Right lobe of liver (tissue), 6 donors: ENCODE measurements at regions not wholly inside any gene's neighbourhood (a gene's known extent, or its start where the extent isn't known, plus 50 kb on each side); places are given as distances from the start of the nearest gene placed in this dataset.

Experiments used
- ATAC-seq, 4 donors: fragments of 200-7000 bp; cut with Tn5 transposase; one replicate each; pipeline ENCODE4 v1.9.1; 2020; ENCODE audit warnings: mild to moderate bottlenecking in 4 of 4, moderate library complexity in 4 of 4
- DNase-seq, 3 donors: peaks; one replicate each; pipeline ENCODE4 v3.0.0-alpha.2; 2020
- H3K27ac ChIP-seq, 3 donors: fragments of 200-600 bp; one replicate each; pipeline ENCODE4 v1.8.0; 2022
- H3K27me3 ChIP-seq, 2 donors: fragments of 200-600 bp; one replicate each; pipeline ENCODE4 v1.8.0; 2022
- H3K36me3 ChIP-seq, 4 donors: fragments of 200-600 bp; sonication (generic) in 1 of 4; one replicate each; pipeline versions ENCODE4 v1.5.1 to v1.8.0; 2017 to 2022; ENCODE audit warnings: control low read depth in 1 of 4
- H3K4me1 ChIP-seq, 4 donors: fragments of 200-600 bp; sonication (generic) in 1 of 4; one replicate each; pipeline versions ENCODE4 v1.5.1 to v1.8.0; 2017 to 2022; ENCODE audit warnings: control low read depth in 1 of 4
- H3K4me3 ChIP-seq, 3 donors: fragments of 200-600 bp; one replicate each; pipeline ENCODE4 v1.8.0; 2022
- H3K9me3 ChIP-seq, 4 donors: fragments of 200-600 bp; sonication (generic) in 1 of 4; one replicate each; pipeline versions ENCODE4 v1.5.1 to v1.8.0; 2017 to 2022; ENCODE audit warnings: control low read depth in 1 of 4
- POLR2A ChIP-seq: fragments of 450-650 bp; IDR thresholded peaks from one replicate; pipeline ENCODE4 v1.6.1; 2017; ENCODE audit warnings: antibody characterized with exemption, mild to moderate bottlenecking
- WGBS: methylation state at CpG from one replicate; pipeline ENCODE4 v1.1.6; 2018; ENCODE audit warnings: low coverage, low lambda C conversion rate; ENCODE audit not compliant: insufficient coverage; ENCODE audit errors: missing lambda C conversion rate; 5-methylcytosine and 5-hydroxymethylcytosine counted together
- intact Hi-C, 2 donors: fragments of 100-400 bp; cut with DNase I; formaldehyde crosslinking; loops; one replicate each; pipeline versions ENCODE4 v1.11.2 to v1.14.1; 2022
- TF ChIP-seq, protein P1 (sequence below), 4 donors: fragments of 200-600 bp in 3 of 4; fragments of 450-650 bp in 1 of 4; IDR thresholded peaks; one replicate each; pipeline versions ENCODE4 v1.5.1 to v1.8.0; 2016 to 2022; ENCODE audit warnings: antibody characterized with exemption in 4 of 4, mild to moderate bottlenecking in 2 of 4
- donor health status: DM: no; HTN: yes; CAD: no.
- donor health status: DM: no; HTN: no; CAD: no.
- donor health status: DM: no; HTN: no; CAD: no.
- donor health status: DM: no; HTN: yes; CAD: no.
- donor health status: DM: no; HTN: yes; CAD: no.

DNA sequence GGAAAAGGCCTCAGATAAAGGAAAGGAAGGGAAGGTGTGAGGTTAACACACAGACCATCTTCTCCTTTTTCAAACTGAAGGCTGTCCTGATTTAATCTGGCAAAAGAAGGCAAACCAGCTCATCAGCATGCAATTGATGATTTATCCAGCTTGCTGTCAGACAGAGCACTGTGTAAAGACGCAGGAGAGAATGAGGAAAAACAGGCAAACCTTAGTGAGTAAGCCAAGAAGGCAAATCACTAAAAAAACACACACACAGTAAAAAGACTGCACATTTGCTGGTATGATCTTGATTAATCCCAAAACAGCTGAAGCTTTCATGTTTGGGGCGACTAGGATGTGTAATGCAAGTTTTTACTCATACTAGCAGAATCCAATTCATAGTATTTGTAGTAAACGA is 65.8 kb upstream of the SKAP2 start:
- TF ChIP-seq POLR2A, result no peak
- TF ChIP-seq, protein P1, sequence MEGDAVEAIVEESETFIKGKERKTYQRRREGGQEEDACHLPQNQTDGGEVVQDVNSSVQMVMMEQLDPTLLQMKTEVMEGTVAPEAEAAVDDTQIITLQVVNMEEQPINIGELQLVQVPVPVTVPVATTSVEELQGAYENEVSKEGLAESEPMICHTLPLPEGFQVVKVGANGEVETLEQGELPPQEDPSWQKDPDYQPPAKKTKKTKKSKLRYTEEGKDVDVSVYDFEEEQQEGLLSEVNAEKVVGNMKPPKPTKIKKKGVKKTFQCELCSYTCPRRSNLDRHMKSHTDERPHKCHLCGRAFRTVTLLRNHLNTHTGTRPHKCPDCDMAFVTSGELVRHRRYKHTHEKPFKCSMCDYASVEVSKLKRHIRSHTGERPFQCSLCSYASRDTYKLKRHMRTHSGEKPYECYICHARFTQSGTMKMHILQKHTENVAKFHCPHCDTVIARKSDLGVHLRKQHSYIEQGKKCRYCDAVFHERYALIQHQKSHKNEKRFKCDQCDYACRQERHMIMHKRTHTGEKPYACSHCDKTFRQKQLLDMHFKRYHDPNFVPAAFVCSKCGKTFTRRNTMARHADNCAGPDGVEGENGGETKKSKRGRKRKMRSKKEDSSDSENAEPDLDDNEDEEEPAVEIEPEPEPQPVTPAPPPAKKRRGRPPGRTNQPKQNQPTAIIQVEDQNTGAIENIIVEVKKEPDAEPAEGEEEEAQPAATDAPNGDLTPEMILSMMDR (IDR thresholded peaks at IDR 0.05), result no peak
- WGBS, result 73% methylated on average over 3 of the region's 3 CpGs
- no peak for ATAC-seq
- Histone ChIP-seq H3K27me3 (no peaks in the 10 kb centered on the region), H3K4me3 (no peak overlapping the region), H3K9me3 (no peaks in the 10 kb centered on the region), H3K36me3 (no peaks in the 10 kb centered on the region), H3K27ac (no peak overlapping the region), H3K4me1 (no peaks in the 10 kb centered on the region)
- intact Hi-C loops, result no loop called here
- no peak for DNase-seq

DNA sequence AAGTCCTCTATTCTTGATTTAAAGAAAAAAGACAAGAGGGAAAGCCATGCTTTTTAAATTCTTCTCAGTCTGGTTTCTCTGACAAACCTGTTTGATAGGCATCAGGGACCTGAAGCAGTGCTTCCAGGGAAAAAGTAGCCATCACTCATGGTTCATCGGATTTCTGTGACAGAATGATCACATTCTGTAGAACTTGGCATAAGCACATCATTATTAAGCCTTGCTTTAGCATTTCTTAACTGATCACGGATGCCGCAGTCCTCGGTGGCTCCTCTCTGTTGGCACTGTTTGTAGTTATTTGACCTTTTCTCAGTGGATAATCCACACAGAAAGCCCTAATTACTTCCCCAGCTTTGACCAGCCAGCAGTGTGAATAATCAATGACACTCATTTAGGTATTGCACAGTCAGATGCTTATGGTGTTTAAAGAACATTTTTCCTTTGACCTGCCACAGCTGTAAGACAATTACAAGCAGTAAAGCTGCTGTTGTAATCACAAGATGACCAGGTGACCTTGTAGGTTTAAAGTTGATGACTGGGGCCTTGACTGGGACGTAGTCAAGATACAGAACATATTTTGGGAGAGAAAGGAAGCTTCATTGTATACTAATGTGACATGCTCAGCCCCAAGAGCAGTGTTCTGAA is 64.4 kb upstream of the SKAP2 start:
- H3K27me3 ChIP-seq, result no peaks in the 10 kb centered on the region
- ATAC-seq, result no peak
- TF ChIP-seq, protein P1 (IDR thresholded peaks at IDR 0.05), result no peak
- TF ChIP-seq POLR2A, result no peak
- no peaks in the 10 kb centered on the region for H3K36me3 ChIP-seq
- 31% methylated on average over 4 of the region's 5 CpGs for WGBS
- no peaks in the 10 kb centered on the region for H3K9me3 ChIP-seq
- no peak for DNase-seq
- intact Hi-C loops, result no loop called here
- no peaks in the 10 kb centered on the region for H3K4me1 ChIP-seq
- no peak overlapping the region for H3K27ac ChIP-seq
- H3K4me3 ChIP-seq, result no peak overlapping the region

DNA sequence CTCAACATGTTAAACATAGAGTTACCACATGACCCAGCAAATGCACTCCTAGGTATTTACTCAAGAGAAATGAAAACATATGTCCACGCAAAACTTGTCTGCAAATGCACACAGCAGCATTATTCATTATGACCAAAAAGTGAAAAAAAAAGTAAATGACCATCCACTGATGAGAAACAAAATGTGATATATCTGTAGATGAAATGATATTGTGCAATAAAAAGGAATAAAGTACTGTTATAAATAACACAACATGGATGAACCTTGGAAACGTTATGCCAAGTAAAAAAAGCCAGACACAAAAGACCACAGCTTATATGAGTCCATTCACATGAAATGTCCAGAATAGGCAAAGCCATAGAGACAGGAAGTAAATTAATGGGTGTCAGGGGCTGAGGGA is 61.4 kb upstream of the SKAP2 start:
- intact Hi-C loops, result no loop called here
- Histone ChIP-seq H3K27ac (no peak overlapping the region), H3K4me3 (no peak overlapping the region), H3K9me3 (no peaks in the 10 kb centered on the region), H3K36me3 (no peaks in the 10 kb centered on the region), H3K27me3 (no peaks in the 10 kb centered on the region), H3K4me1 (no peaks in the 10 kb centered on the region)
- DNase-seq (no peak), ATAC-seq (no peak)
- no peak for TF ChIP-seq POLR2A
- TF ChIP-seq, protein P1 (IDR thresholded peaks at IDR 0.05), result no peak
- 36% methylated on average over 2 of the region's 2 CpGs for WGBS

DNA sequence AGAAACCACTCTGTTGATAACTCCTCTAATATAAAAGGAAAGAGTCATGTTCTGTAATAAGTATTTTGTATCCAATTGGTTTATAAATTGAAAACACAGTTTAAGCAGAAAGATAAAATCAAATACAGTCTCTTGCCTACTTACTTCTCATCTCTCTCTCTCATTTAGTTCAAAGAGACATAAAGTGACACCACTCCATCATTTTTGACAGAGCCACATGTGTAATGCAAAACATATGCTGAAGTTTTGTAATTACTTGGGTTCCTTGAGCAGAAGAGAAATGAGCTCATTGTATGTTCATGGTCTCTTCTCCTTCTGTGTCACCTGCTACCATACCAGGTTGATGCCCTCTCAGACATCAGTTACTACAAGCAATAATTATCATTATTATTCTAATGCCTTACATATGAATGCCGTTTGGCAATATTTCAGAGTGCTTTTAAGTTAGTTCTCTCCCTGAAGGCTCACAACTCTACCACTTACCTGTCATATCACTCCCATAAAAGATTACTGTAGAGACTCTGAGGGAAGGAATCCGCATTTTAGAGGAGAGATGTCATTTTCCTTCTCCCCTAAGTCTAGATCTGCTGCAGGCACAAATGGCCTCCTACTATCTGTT is 59.9 kb upstream of the SKAP2 start:
- no peak for TF ChIP-seq POLR2A
- TF ChIP-seq, protein P1 (IDR thresholded peaks at IDR 0.05), result no peak
- intact Hi-C loops, result no loop called here
- Histone ChIP-seq H3K27ac (no peak overlapping the region), H3K9me3 (no peaks in the 10 kb centered on the region), H3K27me3 (no peaks in the 10 kb centered on the region), H3K4me1 (no peaks in the 10 kb centered on the region), H3K4me3 (no peak overlapping the region), H3K36me3 (no peaks in the 10 kb centered on the region)
- ATAC-seq (no peak), DNase-seq (no peak)
- WGBS, result 63% methylated on average over 2 of the region's 2 CpGs
